ENCODE measurements at regions not wholly inside any gene's neighbourhood (a gene's known extent, or its start where the extent isn't known, plus 50 kb on each side); places are given as distances from the start of the nearest gene placed in this dataset.

DNA sequence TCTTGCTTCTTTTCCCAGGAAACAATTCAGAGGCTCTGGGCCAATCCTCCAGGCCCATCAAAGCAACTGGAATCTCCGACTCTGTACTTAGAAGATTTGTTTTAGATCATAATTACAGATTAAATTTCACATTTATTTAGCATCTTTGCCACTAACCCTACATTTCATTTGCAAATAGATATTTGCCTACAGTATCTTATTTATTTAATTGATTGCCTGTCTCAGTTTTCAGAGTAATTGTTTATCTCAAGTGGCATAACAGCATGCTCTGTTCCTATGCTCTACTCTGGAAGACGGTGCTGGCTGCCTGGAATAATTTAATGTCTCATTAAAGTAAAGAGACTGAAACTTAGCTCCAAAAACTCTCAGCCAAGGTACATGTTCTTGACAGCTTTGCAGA, 213.4 kb downstream of the HNMT start:
- Histone ChIP-seq H3K4me1 (replicated peaks in 1 of 2) (no peaks in the 10 kb centered on the region), H3K4me3 (no peak overlapping the region), H3K27ac (no peak overlapping the region), H3K9me3 (replicated peaks in 1 of 3) (no peaks in the 10 kb centered on the region), H3K27me3 (no peaks in the 10 kb centered on the region), H3K36me3 (replicated peaks in 1 of 2) (no peaks in the 10 kb centered on the region)
- WGBS, 4 donors, result 67 to 81% (median 72%) methylated on average over 2 of the region's 2 CpGs
- no peak for DNase-seq
- intact Hi-C loops (cut with DNase I), result no loop called here
- TF ChIP-seq POLR2A (IDR thresholded peaks at IDR 0.05), result no peak
- TF ChIP-seq, protein P1, sequence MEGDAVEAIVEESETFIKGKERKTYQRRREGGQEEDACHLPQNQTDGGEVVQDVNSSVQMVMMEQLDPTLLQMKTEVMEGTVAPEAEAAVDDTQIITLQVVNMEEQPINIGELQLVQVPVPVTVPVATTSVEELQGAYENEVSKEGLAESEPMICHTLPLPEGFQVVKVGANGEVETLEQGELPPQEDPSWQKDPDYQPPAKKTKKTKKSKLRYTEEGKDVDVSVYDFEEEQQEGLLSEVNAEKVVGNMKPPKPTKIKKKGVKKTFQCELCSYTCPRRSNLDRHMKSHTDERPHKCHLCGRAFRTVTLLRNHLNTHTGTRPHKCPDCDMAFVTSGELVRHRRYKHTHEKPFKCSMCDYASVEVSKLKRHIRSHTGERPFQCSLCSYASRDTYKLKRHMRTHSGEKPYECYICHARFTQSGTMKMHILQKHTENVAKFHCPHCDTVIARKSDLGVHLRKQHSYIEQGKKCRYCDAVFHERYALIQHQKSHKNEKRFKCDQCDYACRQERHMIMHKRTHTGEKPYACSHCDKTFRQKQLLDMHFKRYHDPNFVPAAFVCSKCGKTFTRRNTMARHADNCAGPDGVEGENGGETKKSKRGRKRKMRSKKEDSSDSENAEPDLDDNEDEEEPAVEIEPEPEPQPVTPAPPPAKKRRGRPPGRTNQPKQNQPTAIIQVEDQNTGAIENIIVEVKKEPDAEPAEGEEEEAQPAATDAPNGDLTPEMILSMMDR (IDR thresholded peaks at IDR 0.05), result no peak

DNA sequence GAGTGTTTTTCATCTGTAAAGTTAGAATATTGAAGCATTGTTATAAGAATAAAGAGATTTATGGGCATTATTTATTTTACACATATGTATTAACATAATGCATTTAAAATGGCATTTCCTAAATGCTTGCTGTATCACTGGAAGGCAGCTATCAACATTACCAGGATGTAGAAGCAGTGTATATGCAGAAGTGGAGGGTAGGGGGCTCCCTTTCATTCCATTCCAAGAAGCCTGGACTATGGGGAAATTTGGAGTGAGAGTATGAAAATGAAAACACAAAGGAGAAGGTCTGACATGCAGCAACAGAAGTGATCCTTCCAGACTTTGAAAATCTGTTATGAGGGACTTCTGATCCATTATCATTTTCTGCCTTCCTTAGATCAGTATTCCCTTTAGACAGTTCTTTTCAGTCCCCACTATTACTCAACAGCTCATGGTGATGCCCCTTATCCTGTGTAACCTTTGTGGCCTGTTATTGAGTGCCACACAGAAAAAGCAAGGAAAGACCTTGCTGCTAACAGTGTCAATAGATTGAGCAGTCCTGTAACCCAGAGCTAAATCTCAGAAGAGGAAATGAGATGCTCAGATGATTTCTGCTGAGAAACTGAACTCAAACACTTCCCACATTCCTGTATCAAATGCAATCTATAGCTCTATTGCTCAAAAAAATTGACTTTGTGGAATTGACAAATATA, 216.6 kb downstream of the HNMT start:
- Histone ChIP-seq H3K4me3 (no peak overlapping the region), H3K27ac (no peak overlapping the region), H3K4me1 (replicated peaks in 1 of 2) (no peaks in the 10 kb centered on the region), H3K36me3 (replicated peaks in 1 of 2) (no peaks in the 10 kb centered on the region), H3K9me3 (replicated peaks in 1 of 3) (no peaks in the 10 kb centered on the region), H3K27me3 (no peaks in the 10 kb centered on the region)
- TF ChIP-seq POLR2A (IDR thresholded peaks at IDR 0.05), result no peak
- TF ChIP-seq, protein P1 (IDR thresholded peaks at IDR 0.05), result no peak
- DNase-seq, result no peak
- intact Hi-C loops (cut with DNase I), result no loop called here

DNA sequence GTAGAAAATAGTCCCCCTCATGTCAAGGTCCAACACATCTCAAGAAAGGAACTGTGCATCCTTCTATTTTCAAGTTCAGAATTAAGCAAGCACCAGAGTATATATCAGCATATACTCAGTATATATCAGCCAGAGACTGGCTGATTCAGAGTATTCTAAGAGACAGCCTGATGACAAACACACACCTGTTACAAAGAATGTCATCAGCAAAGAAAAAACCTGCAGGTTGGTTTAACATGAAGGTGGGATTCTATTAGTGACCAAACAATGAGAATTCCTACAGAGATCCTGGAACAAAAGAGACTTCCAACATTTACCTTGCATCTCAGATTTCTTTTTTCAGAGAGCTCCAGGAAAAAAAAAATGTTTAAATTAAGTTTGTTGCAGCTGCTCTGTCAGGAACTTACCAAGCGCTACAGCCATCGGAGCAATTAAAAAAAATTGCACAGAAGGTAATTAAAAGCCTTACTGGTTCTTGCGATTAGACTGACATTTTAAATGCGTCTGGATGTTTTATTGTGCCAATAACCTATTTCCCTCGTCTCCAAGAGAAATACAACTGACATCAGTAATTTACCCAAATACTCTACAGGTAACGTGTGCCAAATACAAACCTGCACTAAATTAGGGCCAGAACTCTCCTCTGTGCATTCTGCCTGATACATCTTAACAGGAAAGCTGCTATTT, 218.1 kb downstream of the HNMT start:
- H3K36me3 ChIP-seq (replicated peaks in 1 of 2), result no peaks in the 10 kb centered on the region
- 81 to 84% (median 82%) methylated on average over 6 of the region's 6 CpGs for WGBS, 4 donors
- intact Hi-C loops (cut with DNase I), result no loop called here
- H3K9me3 ChIP-seq (replicated peaks in 1 of 3), result no peaks in the 10 kb centered on the region
- no peaks in the 10 kb centered on the region for H3K4me1 ChIP-seq (replicated peaks in 1 of 2)
- H3K4me3 ChIP-seq, result no peak overlapping the region
- no peaks in the 10 kb centered on the region for H3K27me3 ChIP-seq
- TF ChIP-seq POLR2A (IDR thresholded peaks at IDR 0.05), result no peak
- TF ChIP-seq, protein P1 (IDR thresholded peaks at IDR 0.05), result no peak
- no peak for DNase-seq
- no peak overlapping the region for H3K27ac ChIP-seq

DNA sequence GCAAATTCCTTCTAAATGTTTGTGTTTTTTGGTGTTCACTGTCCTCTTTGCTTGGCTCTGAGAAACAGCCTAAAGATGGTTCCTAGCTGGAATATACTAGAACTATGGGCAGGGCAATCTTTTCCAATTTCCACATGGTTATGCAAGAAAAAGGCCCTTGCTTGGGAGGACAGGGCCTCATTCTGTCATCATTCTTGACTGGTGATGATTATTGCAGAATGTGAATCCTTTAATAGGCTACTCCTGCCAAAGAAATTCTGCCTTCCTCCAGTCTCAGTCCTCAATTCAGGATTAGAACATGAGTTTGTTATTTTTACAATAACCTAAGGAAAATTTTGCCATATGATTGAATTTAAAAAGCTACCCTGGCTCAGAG, 218.7 kb downstream of the HNMT start:
- DNase-seq, result no peak
- TF ChIP-seq POLR2A (IDR thresholded peaks at IDR 0.05), result no peak
- TF ChIP-seq, protein P1 (IDR thresholded peaks at IDR 0.05), result no peak
- Histone ChIP-seq H3K27me3 (no peaks in the 10 kb centered on the region), H3K4me1 (replicated peaks in 1 of 2) (no peaks in the 10 kb centered on the region), H3K36me3 (replicated peaks in 1 of 2) (no peaks in the 10 kb centered on the region), H3K9me3 (replicated peaks in 1 of 3) (no peaks in the 10 kb centered on the region), H3K4me3 (no peak overlapping the region), H3K27ac (no peak overlapping the region)
- intact Hi-C loops (cut with DNase I), result no loop called here

All from adrenal gland (tissue), 9 donors.